ENCODE measurements at regions not wholly inside any gene's neighbourhood (a gene's known extent, or its start where the extent isn't known, plus 50 kb on each side); places are given as distances from the start of the nearest gene placed in this dataset.

GRCh38 chr3:78360849-78361248, 1321.0 kb downstream of the ROBO2 start:
- H3K9me3 ChIP-seq (ENCODE audit: insufficient read depth, low read length) = no peaks in the 10 kb centered on the region
- no peak overlapping the region for H3K9ac ChIP-seq (ENCODE audit: low read length)
- no peak overlapping the region for H3K4me3 ChIP-seq (ENCODE audit: insufficient read depth, low read length, poor library complexity, severe bottlenecking)
- no peaks in the 10 kb centered on the region for H3K9me2 ChIP-seq (replicated peaks; ENCODE audit: insufficient read depth, low read length)
- no peaks in the 10 kb centered on the region for H3K79me2 ChIP-seq (ENCODE audit: insufficient read depth, low read length)
- no peaks in the 10 kb centered on the region for H3K27me3 ChIP-seq (ENCODE audit: low read length)
- H2AFZ ChIP-seq (ENCODE audit: low read depth, low read length, severe bottlenecking) = no peak overlapping the region
- TF ChIP-seq CTCF (IDR thresholded peaks at IDR 0.05; ENCODE audit: insufficient read depth, low read length, poor library complexity, severe bottlenecking) (no peak), EZH2phosphoT487 (conservative IDR thresholded peaks at IDR 0.05; ENCODE audit: low read length) (no peak)
- H3K4me2 ChIP-seq (ENCODE audit: low read depth, low read length, poor library complexity, severe bottlenecking) = no peak overlapping the region
- no peak overlapping the region for H3K27ac ChIP-seq (ENCODE audit: low read depth, low read length)
- H3K36me3 ChIP-seq (ENCODE audit: low read length) = no peaks in the 10 kb centered on the region
- no peaks in the 10 kb centered on the region for H3F3A ChIP-seq (ENCODE audit: insufficient read depth)
- H4K20me1 ChIP-seq (ENCODE audit: low read depth, low read length) = no peaks in the 10 kb centered on the region

- Histone ChIP-seq H4K20me1 (ENCODE audit: low read depth, low read length) (no peaks in the 10 kb centered on the region), H3K9ac (ENCODE audit: low read length) (no peak overlapping the region), H2AFZ (ENCODE audit: low read depth, low read length, severe bottlenecking) (no peak overlapping the region), H3K4me3 (ENCODE audit: insufficient read depth, low read length, poor library complexity, severe bottlenecking) (no peak overlapping the region), H3K9me2 (replicated peaks; ENCODE audit: insufficient read depth, low read length) (no peaks in the 10 kb centered on the region), H3K9me3 (ENCODE audit: insufficient read depth, low read length) (no peaks in the 10 kb centered on the region), H3K4me2 (ENCODE audit: low read depth, low read length, poor library complexity, severe bottlenecking) (no peak overlapping the region), H3F3A (ENCODE audit: insufficient read depth) (no peaks in the 10 kb centered on the region), H3K79me2 (ENCODE audit: insufficient read depth, low read length) (no peaks in the 10 kb centered on the region), H3K27me3 (ENCODE audit: low read length) (no peaks in the 10 kb centered on the region), H3K27ac (ENCODE audit: low read depth, low read length) (no peak overlapping the region), H3K36me3 (ENCODE audit: low read length) (no peaks in the 10 kb centered on the region)
- TF ChIP-seq EZH2phosphoT487 (conservative IDR thresholded peaks at IDR 0.05; ENCODE audit: low read length) (no peak), CTCF (IDR thresholded peaks at IDR 0.05; ENCODE audit: insufficient read depth, low read length, poor library complexity, severe bottlenecking) (no peak)
Observed at GRCh38 chr3:78368636-78369345, 1328.9 kb downstream of the ROBO2 start.

GRCh38 chr3:78390221-78390620, 1350.3 kb downstream of the ROBO2 start:
- H4K20me1 ChIP-seq (ENCODE audit: low read depth, low read length) = no peaks in the 10 kb centered on the region
- peaks cover 9% of the 10 kb centered on the region; the same call in 1 of the 2 replicates for H3K9me3 ChIP-seq (ENCODE audit: insufficient read depth, low read length)
- no peaks in the 10 kb centered on the region for H3F3A ChIP-seq (ENCODE audit: insufficient read depth)
- H3K4me3 ChIP-seq (ENCODE audit: insufficient read depth, low read length, poor library complexity, severe bottlenecking) = no peak overlapping the region
- no peaks in the 10 kb centered on the region for H3K79me2 ChIP-seq (ENCODE audit: insufficient read depth, low read length)
- no peaks in the 10 kb centered on the region for H3K36me3 ChIP-seq (ENCODE audit: low read length)
- no peak overlapping the region for H3K4me2 ChIP-seq (ENCODE audit: low read depth, low read length, poor library complexity, severe bottlenecking)
- no peaks in the 10 kb centered on the region for H3K27me3 ChIP-seq (ENCODE audit: low read length)
- H3K27ac ChIP-seq (ENCODE audit: low read depth, low read length) = no peak overlapping the region
- H3K9me2 ChIP-seq (replicated peaks; ENCODE audit: insufficient read depth, low read length) = no peaks in the 10 kb centered on the region
- H2AFZ ChIP-seq (ENCODE audit: low read depth, low read length, severe bottlenecking) = no peak overlapping the region
- TF ChIP-seq EZH2phosphoT487 (conservative IDR thresholded peaks at IDR 0.05; ENCODE audit: low read length) (no peak), CTCF (IDR thresholded peaks at IDR 0.05; ENCODE audit: insufficient read depth, low read length, poor library complexity, severe bottlenecking) (no peak)
- H3K9ac ChIP-seq (ENCODE audit: low read length) = no peak overlapping the region
